Small intestine (tissue), 7 donors: ENCODE measurements at regions not wholly inside any gene's neighbourhood (a gene's known extent, or its start where the extent isn't known, plus 50 kb on each side); places are given as distances from the start of the nearest gene placed in this dataset.

Experiments
- DNase-seq, 2 donors: peaks; one replicate each; pipeline versions ENCODE4 v3.0.0 to v3.0.0-alpha.2; 2013
- FAIRE-seq: peaks from 2 replicates; lab custom pipeline; 2012; peaks lifted over from hg19 to GRCh38; lab: Jason Lieb, UNC
- H3K27ac ChIP-seq, 3 donors: one replicate each; pipeline ENCODE4 v1.5.1; 2013; ENCODE audit warnings: low read length in 2 of 3, mild to moderate bottlenecking in 2 of 3, control low read depth in 1 of 3, inconsistent platforms in 1 of 3, low read depth in 1 of 3, moderate library complexity in 1 of 3
- H3K27me3 ChIP-seq, 3 donors: one replicate each; pipeline ENCODE4 v1.6.1; 2013; ENCODE audit warnings: low read length in 3 of 3, inconsistent platforms in 1 of 3; ENCODE audit not compliant: control insufficient read depth in 3 of 3, insufficient read depth in 3 of 3
- H3K36me3 ChIP-seq, 3 donors: one replicate each; pipeline ENCODE4 v1.6.1; 2013; ENCODE audit warnings: low read length in 3 of 3, inconsistent platforms in 1 of 3, low read depth in 1 of 3, mild to moderate bottlenecking in 1 of 3, moderate library complexity in 1 of 3; ENCODE audit not compliant: control insufficient read depth in 3 of 3, insufficient read depth in 2 of 3
- H3K4me1 ChIP-seq, 3 donors: one replicate each; pipeline ENCODE4 v1.6.1; 2013; ENCODE audit warnings: low read length in 2 of 3, inconsistent platforms in 1 of 3, low read depth in 1 of 3, mild to moderate bottlenecking in 1 of 3, moderate library complexity in 1 of 3; ENCODE audit not compliant: control insufficient read depth in 3 of 3, insufficient read depth in 2 of 3
- H3K4me3 ChIP-seq, 3 donors: one replicate each; pipeline ENCODE4 v1.5.1; 2013; ENCODE audit warnings: low read length in 3 of 3, control low read depth in 1 of 3, inconsistent platforms in 1 of 3, low read depth in 1 of 3, mild to moderate bottlenecking in 1 of 3, moderate library complexity in 1 of 3
- H3K9me3 ChIP-seq, 2 donors: one replicate each; pipeline ENCODE4 v1.6.1; 2013; ENCODE audit warnings: low read depth in 1 of 2, low read length in 1 of 2; ENCODE audit not compliant: control insufficient read depth in 2 of 2, insufficient read depth in 1 of 2
- WGBS, 3 donors: extraction: QIAGEN DNeasy Blood & Tissue Kit; methylation state at CpG; one replicate each; pipeline ENCODE4 v1.1.7; 2013; 5-methylcytosine and 5-hydroxymethylcytosine counted together
- donor health status: healthy with polysubstance abuse.
- donor health status: control.
- donor health status: control.
- donor health status: Bipolar disorder and iron deficiency.
- donor health status: healthy.

GRCh38 chr10:108452533-108452932 is 1288.0 kb upstream of the SORCS1 start:
- WGBS, 3 donors, result 75 to 90% (median 85%) methylated on average over 5 of the region's 5 CpGs
- Histone ChIP-seq H3K36me3 (no peaks in the 10 kb centered on the region), H3K27ac (no peak overlapping the region), H3K4me1 (no peaks in the 10 kb centered on the region), H3K27me3 (no peaks in the 10 kb centered on the region), H3K9me3 (no peaks in the 10 kb centered on the region), H3K4me3 (no peak overlapping the region)
- FAIRE-seq (no peak), DNase-seq (no peak)

DNA sequence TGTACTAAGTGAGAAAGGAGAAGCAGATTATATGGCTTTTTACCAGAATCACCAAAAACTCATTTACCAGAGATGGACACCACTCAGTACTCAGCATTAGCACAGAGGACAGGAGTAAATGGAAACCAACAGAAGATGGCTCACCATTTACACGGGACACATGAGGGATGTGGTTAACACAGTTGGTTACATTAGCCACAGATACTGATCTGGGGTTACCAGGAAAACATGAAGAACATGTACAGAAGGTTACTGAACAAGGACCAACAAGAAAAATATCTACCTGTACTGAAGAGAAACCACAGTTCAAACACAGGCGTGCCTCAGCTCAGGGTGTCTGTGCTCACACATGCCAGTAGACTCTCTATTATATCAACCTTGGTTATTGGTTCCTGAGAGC is 1285.8 kb upstream of the SORCS1 start:
- no peaks in the 10 kb centered on the region for H3K9me3 ChIP-seq
- 65 to 85% (median 65%) methylated on average over 2 of the region's 2 CpGs for WGBS, 3 donors
- no peak overlapping the region for H3K4me3 ChIP-seq
- H3K4me1 ChIP-seq, result no peaks in the 10 kb centered on the region
- H3K27me3 ChIP-seq, result no peaks in the 10 kb centered on the region
- no peak for DNase-seq
- H3K27ac ChIP-seq, result no peak overlapping the region
- no peak for FAIRE-seq
- H3K36me3 ChIP-seq, result no peaks in the 10 kb centered on the region

DNA sequence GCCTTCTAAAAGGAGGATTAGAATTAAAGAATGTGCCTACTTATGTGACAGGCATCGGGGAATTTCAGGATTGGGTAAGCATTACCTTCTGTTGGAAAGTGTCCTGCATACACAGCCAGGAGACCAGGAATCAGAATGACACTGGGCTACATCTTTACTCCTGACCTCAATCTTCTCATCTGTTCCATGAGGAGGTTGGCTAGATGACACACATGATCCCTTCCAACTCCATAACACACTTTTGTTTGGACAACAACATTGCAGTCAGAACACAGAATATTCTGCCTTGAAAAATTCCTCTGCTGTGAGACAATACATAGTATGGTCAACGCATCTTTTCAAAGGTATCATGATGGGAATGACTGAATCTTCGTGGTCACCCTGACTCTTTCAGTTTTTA is 1281.2 kb upstream of the SORCS1 start:
- FAIRE-seq (no peak), DNase-seq (no peak)
- H3K27ac ChIP-seq, result no peak overlapping the region
- H3K36me3 ChIP-seq, result no peaks in the 10 kb centered on the region
- H3K4me3 ChIP-seq, result no peak overlapping the region
- H3K9me3 ChIP-seq, result no peaks in the 10 kb centered on the region
- no peaks in the 10 kb centered on the region for H3K4me1 ChIP-seq
- no peaks in the 10 kb centered on the region for H3K27me3 ChIP-seq
- WGBS, 3 donors, result 71 to 85% (median 77%) methylated on average over 3 of the region's 3 CpGs

GRCh38 chr10:108443636-108444035 is 1279.1 kb upstream of the SORCS1 start:
- no peaks in the 10 kb centered on the region for H3K27me3 ChIP-seq
- no peaks in the 10 kb centered on the region for H3K4me1 ChIP-seq
- no peaks in the 10 kb centered on the region for H3K9me3 ChIP-seq
- no peak overlapping the region for H3K27ac ChIP-seq
- 86 to 94% (median 86%) methylated on average over 2 of the region's 2 CpGs for WGBS, 3 donors
- H3K4me3 ChIP-seq, result no peak overlapping the region
- no peaks in the 10 kb centered on the region for H3K36me3 ChIP-seq
- no peak for FAIRE-seq
- DNase-seq, result no peak

- Histone ChIP-seq H3K9me3 (no peaks in the 10 kb centered on the region), H3K36me3 (no peaks in the 10 kb centered on the region), H3K4me1 (no peaks in the 10 kb centered on the region), H3K27me3 (no peaks in the 10 kb centered on the region), H3K27ac (no peak overlapping the region), H3K4me3 (no peak overlapping the region)
- FAIRE-seq (no peak), DNase-seq (no peak)
- 67 to 76% (median 74%) methylated on average over 1 of the region's 1 CpG for WGBS, 3 donors
These were observed 1274.9 kb upstream of the SORCS1 start for GRCh38 chr10:108439397-108439796.

DNA sequence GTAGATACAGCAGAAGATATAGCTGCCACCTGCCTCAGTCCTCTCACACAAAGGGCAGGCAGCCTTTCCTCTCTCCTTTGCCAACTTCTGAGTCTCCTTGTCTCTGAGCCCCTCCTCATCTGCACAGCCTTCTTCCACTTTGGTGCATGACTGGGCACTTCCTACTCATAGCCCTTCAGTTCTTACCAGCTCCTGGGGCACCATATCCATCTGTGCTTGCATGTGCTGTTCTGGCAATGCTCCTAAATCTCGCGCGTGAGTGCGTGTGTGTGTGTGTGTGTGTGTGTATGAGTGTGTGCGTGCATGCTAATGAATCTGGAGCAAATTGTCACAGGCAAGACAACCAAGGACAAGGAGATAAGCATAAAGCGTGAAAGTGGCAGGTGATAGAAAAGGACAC is 1271.6 kb upstream of the SORCS1 start:
- H3K9me3 ChIP-seq, result no peaks in the 10 kb centered on the region
- 66 to 79% (median 77%) methylated on average over 6 of the region's 6 CpGs for WGBS, 3 donors

DNA sequence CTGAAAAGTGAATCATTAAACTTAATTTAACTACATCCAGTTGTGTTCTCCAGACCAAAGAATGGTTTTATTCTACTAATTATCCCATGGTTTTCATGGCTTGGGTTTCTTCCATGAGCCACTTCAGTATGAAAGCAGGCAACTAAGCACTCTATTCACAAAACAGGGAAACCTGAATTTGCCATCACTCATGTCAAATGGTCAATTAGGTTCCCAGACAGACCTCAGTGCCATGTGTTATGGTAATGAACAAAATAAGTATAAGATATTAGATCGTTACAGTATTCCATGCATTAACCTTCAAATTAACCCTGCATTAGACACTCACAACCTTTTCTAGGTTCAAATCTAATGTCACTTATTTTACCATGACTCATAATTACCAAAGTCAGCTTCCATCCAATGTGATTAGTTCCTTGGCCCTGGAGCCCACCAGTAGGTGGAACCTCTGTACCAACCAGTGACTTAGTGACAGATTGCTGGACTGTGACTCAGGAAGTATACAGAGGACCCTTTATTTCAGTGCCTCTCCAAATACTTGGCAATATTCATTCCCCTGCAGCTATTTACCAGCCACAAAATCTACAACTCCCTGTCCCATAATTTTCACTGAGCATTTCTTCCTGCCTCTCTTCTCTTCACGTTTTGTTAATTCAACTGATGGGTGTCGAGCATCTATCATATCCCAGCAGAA is 1270.2 kb upstream of the SORCS1 start:
- Histone ChIP-seq H3K9me3 (no peaks in the 10 kb centered on the region), H3K36me3 (no peaks in the 10 kb centered on the region), H3K27me3 (no peaks in the 10 kb centered on the region), H3K4me3 (no peak overlapping the region), H3K4me1 (no peaks in the 10 kb centered on the region), H3K27ac (no peak overlapping the region)
- 78 to 86% (median 79%) methylated on average over 3 of the region's 3 CpGs for WGBS, 3 donors
- FAIRE-seq (no peak), DNase-seq (no peak)

More for the DNA sequence above, 1271.6 kb upstream of the SORCS1 start:
- H3K4me1 ChIP-seq, result no peaks in the 10 kb centered on the region
- H3K27ac ChIP-seq, result no peak overlapping the region
- no peaks in the 10 kb centered on the region for H3K36me3 ChIP-seq
- H3K4me3 ChIP-seq, result no peak overlapping the region
- DNase-seq (no peak), FAIRE-seq (no peak)
- no peaks in the 10 kb centered on the region for H3K27me3 ChIP-seq

GRCh38 chr10:108427146-108427545 is 1262.6 kb upstream of the SORCS1 start:
- Histone ChIP-seq H3K27me3 (no peaks in the 10 kb centered on the region), H3K4me3 (no peak overlapping the region), H3K4me1 (no peaks in the 10 kb centered on the region), H3K9me3 (no peaks in the 10 kb centered on the region), H3K36me3 (no peaks in the 10 kb centered on the region), H3K27ac (no peak overlapping the region)
- DNase-seq (no peak), FAIRE-seq (no peak)
- 12 to 24% (median 23%) methylated on average over 5 of the region's 5 CpGs for WGBS, 3 donors
